Endodermal cell (in vitro differentiated cells): ENCODE measurements at regions not wholly inside any gene's neighbourhood (a gene's known extent, or its start where the extent isn't known, plus 50 kb on each side); places are given as distances from the start of the nearest gene placed in this dataset.

Source experiments
- DNase-seq: peaks from one replicate; pipeline ENCODE4 v3.0.0-alpha.2; 2017
- H3K27ac ChIP-seq: 2 replicates; pipeline ENCODE4 v1.5.1; 2013; ENCODE audit warnings: mild to moderate bottlenecking, low read depth, low read length, moderate library complexity
- H3K27me3 ChIP-seq: 2 replicates; pipeline ENCODE4 v1.6.1; 2013; ENCODE audit warnings: mild to moderate bottlenecking, low read length, moderate library complexity; ENCODE audit not compliant: insufficient read depth, control insufficient read depth, poor library complexity, severe bottlenecking
- H3K36me3 ChIP-seq: 2 replicates; pipeline ENCODE4 v1.7.0; 2013; ENCODE audit warnings: mild to moderate bottlenecking, low read length, moderate library complexity; ENCODE audit not compliant: control insufficient read depth, insufficient read depth
- H3K4me1 ChIP-seq: one replicate; pipeline ENCODE4 v1.7.0; 2013; ENCODE audit warnings: low read length; ENCODE audit not compliant: control insufficient read depth, insufficient read depth
- H3K4me3 ChIP-seq: 2 replicates; pipeline ENCODE4 v1.5.1; 2013; ENCODE audit warnings: mild to moderate bottlenecking, low read length, moderate library complexity
- H3K9ac ChIP-seq: 2 replicates; pipeline ENCODE4 v1.6.1; 2013; ENCODE audit warnings: mild to moderate bottlenecking, low read length, moderate library complexity; ENCODE audit not compliant: poor library complexity, severe bottlenecking; ENCODE audit errors: extremely low read depth
- H3K9me3 ChIP-seq: 2 replicates; pipeline ENCODE4 v1.6.1; 2013; ENCODE audit warnings: mild to moderate bottlenecking, low read length, moderate library complexity; ENCODE audit not compliant: control insufficient read depth
- H3K27ac Mint-ChIP-seq: 2 replicates; pipeline ENCODE4 v1.8.0; 2020; ENCODE audit warnings: mixed read lengths
- H3K27me3 Mint-ChIP-seq: 2 replicates; pipeline ENCODE4 v1.8.0; 2021; ENCODE audit warnings: mild to moderate bottlenecking, mixed read lengths; ENCODE audit not compliant: insufficient read depth
- H3K36me3 Mint-ChIP-seq: 2 replicates; pipeline ENCODE4 v1.8.0; 2020; ENCODE audit warnings: low read depth, mixed read lengths
- H3K4me1 Mint-ChIP-seq: 2 replicates; pipeline ENCODE4 v1.8.0; 2020; ENCODE audit warnings: mixed read lengths
- H3K4me3 Mint-ChIP-seq: 2 replicates; pipeline ENCODE4 v1.8.0; 2020; ENCODE audit warnings: mild to moderate bottlenecking, moderate library complexity, mixed read lengths
- H3K9me3 Mint-ChIP-seq: 2 replicates; pipeline ENCODE4 v1.8.0; 2020; ENCODE audit warnings: mild to moderate bottlenecking, mixed read lengths
- WGBS, 2 experiments: methylation state at CpG; one replicate each; pipeline versions ENCODE4 v1.1.5 to v1.1.7; 2013; ENCODE audit warnings: missing lambda C conversion rate in 2 of 2, mixed read lengths in 1 of 2; ENCODE audit not compliant: insufficient coverage in 1 of 2, insufficient read length in 1 of 2; 5-methylcytosine and 5-hydroxymethylcytosine counted together
- TF ChIP-seq, protein P1 (sequence below): fragments of 200-600 bp; sonication (generic); conservative IDR thresholded peaks from 2 replicates; pipeline ENCODE4 v1.5.0; 2021; ENCODE audit warnings: antibody characterized with exemption, mild to moderate bottlenecking

DNA sequence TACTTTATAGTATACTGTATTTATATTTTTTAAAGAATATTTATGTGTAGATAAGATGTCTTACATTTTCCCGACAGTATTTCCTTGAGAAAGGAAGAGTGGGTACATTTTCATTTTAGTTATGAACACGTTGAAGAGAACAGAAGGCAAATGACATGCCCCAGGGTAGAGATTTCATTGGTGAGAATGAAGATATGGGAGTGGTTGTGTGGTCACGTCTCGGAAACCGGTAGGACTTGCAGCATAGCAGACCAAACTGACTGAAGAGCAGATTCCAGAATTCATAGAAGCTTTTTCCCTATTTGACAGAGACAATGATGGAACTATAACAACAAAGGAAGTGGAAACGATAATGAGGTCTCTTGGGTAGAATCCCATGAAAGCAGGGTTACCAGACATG lies 71.7 kb downstream of the KCNJ2 start:
- no peak overlapping the region for H3K4me3 Mint-ChIP-seq
- TF ChIP-seq, protein P1, sequence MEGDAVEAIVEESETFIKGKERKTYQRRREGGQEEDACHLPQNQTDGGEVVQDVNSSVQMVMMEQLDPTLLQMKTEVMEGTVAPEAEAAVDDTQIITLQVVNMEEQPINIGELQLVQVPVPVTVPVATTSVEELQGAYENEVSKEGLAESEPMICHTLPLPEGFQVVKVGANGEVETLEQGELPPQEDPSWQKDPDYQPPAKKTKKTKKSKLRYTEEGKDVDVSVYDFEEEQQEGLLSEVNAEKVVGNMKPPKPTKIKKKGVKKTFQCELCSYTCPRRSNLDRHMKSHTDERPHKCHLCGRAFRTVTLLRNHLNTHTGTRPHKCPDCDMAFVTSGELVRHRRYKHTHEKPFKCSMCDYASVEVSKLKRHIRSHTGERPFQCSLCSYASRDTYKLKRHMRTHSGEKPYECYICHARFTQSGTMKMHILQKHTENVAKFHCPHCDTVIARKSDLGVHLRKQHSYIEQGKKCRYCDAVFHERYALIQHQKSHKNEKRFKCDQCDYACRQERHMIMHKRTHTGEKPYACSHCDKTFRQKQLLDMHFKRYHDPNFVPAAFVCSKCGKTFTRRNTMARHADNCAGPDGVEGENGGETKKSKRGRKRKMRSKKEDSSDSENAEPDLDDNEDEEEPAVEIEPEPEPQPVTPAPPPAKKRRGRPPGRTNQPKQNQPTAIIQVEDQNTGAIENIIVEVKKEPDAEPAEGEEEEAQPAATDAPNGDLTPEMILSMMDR = no peak
- no peaks in the 10 kb centered on the region for H3K9me3 Mint-ChIP-seq
- Histone ChIP-seq H3K9ac (no peak overlapping the region), H3K36me3 (no peaks in the 10 kb centered on the region), H3K27me3 (peaks cover 75% of the 10 kb centered on the region), H3K9me3 (no peaks in the 10 kb centered on the region), H3K4me3 (no peak overlapping the region), H3K4me1 (no peaks in the 10 kb centered on the region), H3K27ac (no peak overlapping the region)
- H3K27ac Mint-ChIP-seq = no peak overlapping the region
- H3K36me3 Mint-ChIP-seq = no peaks in the 10 kb centered on the region
- DNase-seq = no peak
- peaks cover 5% of the 10 kb centered on the region for H3K4me1 Mint-ChIP-seq
- WGBS, 2 experiments = 86 to 93% methylated on average over 3 to 6 of the region's 6 CpGs
- peaks cover 42% of the 10 kb centered on the region for H3K27me3 Mint-ChIP-seq

DNA sequence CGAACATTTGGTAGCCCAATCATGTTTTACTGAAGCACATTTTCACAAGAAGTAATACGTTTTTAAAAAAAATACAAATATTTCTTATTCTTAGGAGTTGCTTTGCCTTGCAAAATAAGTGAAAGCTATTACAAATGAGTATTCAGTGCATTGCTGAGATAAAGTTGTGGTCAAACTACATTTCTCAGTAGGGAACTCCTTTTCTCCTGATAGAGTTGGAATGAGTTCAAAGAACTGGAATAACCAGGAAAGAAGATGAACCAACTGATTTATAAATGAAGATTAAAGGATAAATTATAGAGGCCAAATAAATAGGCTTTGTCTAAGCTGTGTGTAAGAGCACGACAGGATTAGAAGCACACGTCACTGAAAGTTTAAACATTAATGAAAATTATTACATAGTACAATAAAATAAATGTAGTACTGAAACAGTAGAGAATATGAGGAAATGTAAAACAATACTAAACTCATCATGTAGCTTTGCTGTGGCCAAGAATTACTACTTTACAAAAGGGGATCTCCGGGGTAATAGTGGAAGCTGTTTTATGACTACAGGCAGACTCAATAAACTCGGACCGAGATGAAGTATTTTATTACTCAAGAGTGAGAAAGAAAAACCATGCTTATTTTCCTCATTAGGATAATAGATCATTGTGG lies 73.6 kb downstream of the KCNJ2 start:
- TF ChIP-seq, protein P1 = no peak
- H3K4me3 Mint-ChIP-seq = no peak overlapping the region
- no peak overlapping the region for H3K9ac ChIP-seq
- 89 to 95% methylated on average over 3 to 5 of the region's 7 CpGs for WGBS, 2 experiments
- H3K27ac Mint-ChIP-seq = no peak overlapping the region
- no peak overlapping the region for H3K27ac ChIP-seq
- no peak overlapping the region for H3K4me3 ChIP-seq
- H3K9me3 ChIP-seq = no peaks in the 10 kb centered on the region
- DNase-seq = no peak
- H3K27me3 Mint-ChIP-seq = peaks cover 25% of the 10 kb centered on the region
- H3K4me1 Mint-ChIP-seq = peaks cover 5% of the 10 kb centered on the region
- no peaks in the 10 kb centered on the region for H3K36me3 Mint-ChIP-seq
- H3K27me3 ChIP-seq = peaks cover 59% of the 10 kb centered on the region
- no peaks in the 10 kb centered on the region for H3K4me1 ChIP-seq
- no peaks in the 10 kb centered on the region for H3K36me3 ChIP-seq
- no peaks in the 10 kb centered on the region for H3K9me3 Mint-ChIP-seq

GRCh38 chr17:70251706-70252105 lies 82.4 kb downstream of the KCNJ2 start:
- H3K36me3 Mint-ChIP-seq = no peaks in the 10 kb centered on the region
- H3K4me3 ChIP-seq = no peak overlapping the region
- TF ChIP-seq, protein P1 = no peak
- H3K27me3 Mint-ChIP-seq = peaks cover 4% of the 10 kb centered on the region
- no peaks in the 10 kb centered on the region for H3K36me3 ChIP-seq
- WGBS, 2 experiments = 90 to 100% methylated on average over 1 to 2 of the region's 2 CpGs
- H3K4me1 ChIP-seq = no peaks in the 10 kb centered on the region
- H3K27ac ChIP-seq = no peak overlapping the region
- peaks cover 4% of the 10 kb centered on the region for H3K9me3 Mint-ChIP-seq
- H3K27ac Mint-ChIP-seq = no peak overlapping the region
- H3K9me3 ChIP-seq = no peaks in the 10 kb centered on the region
- no peak overlapping the region for H3K4me3 Mint-ChIP-seq
- H3K9ac ChIP-seq = no peak overlapping the region
- no peaks in the 10 kb centered on the region for H3K4me1 Mint-ChIP-seq
- no peak for DNase-seq
- H3K27me3 ChIP-seq = peaks cover 14% of the 10 kb centered on the region
